GM19238 (cell line): ENCODE measurements at regions not wholly inside any gene's neighbourhood (a gene's known extent, or its start where the extent isn't known, plus 50 kb on each side); places are given as distances from the start of the nearest gene placed in this dataset.

Source experiments
- DNase-seq: peaks from one replicate; pipeline ENCODE4 v3.0.0; 2011; ENCODE audit warnings: low spot score; ENCODE audit not compliant: insufficient read length

DNA sequence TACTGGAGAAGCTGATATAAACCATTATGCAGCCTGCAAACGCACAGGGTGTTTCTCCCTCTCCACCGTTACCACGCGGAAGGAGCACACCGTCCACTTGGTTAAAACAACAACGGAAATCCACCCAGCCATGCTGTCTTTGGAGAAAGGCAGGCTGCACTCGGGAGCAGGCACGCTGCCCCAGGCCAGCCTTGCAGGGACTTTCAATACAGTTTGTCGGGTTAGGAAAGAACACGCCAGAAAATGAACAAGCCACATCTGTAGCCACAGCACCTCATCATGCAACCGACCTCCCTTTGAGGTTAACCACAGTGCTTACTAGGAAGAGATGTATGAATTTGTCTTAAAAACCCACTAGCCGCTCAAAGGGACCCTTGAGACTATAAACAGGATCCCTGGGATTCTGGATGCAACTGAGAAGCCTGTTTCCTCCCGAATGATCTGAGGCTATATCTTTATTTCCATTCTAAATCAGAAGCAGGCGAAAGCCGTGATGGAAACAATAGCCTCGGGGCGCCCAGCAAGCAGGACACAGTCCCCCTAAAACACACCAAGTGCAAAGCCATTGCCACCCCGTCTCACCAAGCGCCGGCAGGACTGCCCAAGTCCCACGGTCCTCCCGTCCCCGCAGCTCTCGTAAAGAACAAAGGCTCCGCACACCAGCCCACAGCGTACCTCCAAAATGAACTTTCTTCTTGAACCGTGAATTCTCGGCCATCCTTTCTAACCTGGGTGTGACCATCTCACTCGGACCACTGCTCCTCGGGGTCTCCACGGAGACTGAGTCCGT lies 318.9 kb downstream of the CTTN start:
- no peak for DNase-seq

DNA sequence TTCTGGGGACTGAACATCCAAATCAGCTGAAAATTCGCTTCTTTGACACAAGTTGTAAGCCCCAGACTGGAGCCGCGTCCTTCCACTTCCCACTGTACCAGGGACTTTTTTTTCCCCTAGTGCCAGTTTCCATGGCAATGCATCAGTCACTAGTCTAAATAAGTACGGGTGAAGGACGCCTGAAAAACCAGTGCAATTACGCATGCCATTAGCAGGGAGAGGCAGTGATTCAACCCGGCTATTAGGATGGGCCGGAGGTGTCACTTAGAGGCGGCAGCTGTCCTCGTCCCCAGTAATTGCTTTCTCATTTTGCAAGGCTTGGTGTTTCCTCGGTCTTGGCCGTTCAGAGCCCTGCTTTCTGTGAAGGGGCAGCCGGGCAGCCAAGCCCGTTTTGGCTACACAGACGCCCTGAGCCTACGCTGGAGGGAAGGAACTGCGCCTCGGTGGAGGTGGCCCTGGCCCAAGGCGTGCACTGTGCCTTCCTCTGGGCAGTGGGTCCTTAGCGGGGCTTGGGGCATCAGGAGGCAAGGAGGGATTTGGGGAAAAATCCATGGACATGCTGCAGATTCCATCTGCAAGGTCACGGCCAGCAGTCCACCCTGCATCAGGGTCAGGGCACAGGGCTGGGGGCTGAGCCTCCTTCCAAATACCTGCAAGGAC lies 319.7 kb downstream of the CTTN start:
- DNase-seq, result no peak

DNA sequence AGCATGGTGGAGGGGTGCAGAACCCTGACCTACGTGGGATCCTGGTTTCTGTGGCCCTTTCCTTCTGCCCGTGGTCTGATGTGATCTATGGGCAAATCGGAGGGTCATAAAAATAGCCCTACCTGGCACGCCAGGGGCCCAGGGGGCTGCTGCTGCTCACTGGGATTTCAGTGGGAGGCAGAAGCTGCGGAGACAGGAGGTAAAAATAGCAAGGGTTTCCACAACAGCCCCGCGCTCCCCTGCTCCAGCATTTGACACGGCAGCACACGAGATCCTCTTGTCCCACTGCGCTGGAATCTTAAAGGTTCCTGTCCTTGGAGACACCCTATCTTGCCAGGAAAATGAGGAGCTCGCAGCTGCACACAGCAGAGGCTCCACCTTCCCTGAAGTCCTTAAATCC lies 321.2 kb downstream of the CTTN start:
- no peak for DNase-seq

DNA sequence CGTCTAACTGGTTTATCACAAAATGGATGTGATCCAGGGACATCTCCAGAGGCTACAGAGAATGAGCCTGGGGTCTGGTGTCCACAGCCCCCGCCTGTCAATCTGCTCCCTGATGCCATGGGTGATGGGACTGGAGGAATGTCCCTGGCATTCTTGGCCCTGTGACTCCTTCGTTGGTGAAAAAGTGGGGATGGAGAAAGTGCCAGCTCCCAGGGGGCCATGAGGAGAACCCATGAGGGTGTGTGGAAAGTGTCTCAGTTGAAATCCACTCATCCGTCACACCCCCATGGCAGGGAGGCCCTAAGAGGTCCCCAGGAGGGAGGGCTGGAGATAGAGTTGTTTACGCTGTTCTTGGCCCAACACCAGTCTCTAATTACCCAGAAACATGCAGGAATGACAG lies 322.0 kb downstream of the CTTN start:
- DNase-seq, result no peak

DNA sequence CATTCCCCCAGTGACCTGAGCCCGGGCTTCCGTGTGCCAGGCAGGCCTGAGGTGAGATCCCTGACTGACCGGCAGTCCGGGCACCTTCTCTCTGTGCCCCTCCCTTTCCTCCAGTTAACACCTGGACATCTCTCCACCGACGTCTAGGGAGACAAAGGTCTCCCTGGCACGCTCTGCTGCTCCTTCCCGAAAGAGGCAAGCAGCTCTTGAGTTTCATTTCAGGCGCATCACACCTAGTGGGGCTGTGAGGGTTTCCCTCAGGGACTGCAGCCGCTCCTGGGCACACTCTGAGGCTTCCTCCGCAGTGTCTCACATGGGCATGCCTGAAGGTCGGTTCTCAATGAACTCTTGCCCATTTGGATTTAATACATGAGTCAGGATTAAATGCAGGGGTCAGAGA lies 322.7 kb downstream of the CTTN start:
- DNase-seq, result no peak

DNA sequence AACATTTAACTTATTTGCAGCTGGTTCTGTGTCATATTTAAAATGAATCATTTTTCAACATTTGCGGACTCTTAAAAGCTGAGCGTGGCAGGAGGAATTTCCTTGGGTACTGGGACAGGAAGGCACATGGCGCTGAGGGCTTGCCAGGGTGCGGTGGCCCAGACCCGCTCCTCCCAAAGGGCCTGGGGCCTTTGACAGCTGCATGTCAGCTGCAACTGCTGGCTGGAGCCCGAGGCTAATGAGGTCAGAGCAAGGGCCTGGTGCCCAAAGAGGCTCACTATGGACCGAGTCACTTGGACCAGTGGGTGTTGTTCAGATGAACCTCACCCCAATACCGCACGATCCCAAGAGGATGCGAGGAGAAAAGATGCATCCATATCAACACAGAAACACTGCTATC lies 326.9 kb downstream of the CTTN start:
- no peak for DNase-seq

DNA sequence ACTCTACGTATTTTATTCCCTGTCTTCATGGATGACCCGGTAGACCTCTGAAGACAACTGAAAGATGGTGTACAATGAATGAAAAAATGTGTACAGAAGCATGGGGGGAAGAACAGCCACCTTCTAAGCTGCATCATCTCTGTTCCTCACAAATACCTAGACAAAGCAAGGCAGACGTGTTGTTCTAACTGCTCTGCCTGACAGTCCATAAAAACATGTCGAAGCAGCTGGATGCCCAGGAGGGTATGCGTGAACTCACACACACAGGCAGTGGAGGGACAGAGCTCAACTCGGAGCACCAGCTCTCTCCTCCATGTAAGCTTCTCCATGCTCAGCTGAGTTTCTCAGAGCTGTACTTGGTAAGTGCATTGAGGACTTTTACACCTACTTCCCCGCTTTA lies 327.4 kb downstream of the CTTN start:
- no peak for DNase-seq

DNA sequence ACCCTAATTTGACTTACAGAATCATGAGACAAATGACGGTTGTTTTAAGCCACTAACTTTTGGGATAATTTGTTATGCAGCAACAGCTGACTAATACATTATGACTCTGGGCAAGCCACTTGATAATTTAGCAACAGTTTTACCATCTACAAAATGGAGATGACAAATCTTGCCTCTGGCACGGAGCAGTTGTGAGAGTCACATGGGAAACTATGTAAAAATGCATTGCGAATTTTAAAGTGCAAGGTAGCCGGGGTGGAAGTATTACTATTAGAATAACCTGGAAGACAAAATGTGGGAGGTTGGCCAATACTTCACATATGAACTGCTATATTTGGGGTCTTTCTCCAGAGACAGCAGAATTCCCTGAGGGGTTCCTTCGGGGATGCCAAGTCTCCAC lies 328.7 kb downstream of the CTTN start:
- DNase-seq, result no peak

DNA sequence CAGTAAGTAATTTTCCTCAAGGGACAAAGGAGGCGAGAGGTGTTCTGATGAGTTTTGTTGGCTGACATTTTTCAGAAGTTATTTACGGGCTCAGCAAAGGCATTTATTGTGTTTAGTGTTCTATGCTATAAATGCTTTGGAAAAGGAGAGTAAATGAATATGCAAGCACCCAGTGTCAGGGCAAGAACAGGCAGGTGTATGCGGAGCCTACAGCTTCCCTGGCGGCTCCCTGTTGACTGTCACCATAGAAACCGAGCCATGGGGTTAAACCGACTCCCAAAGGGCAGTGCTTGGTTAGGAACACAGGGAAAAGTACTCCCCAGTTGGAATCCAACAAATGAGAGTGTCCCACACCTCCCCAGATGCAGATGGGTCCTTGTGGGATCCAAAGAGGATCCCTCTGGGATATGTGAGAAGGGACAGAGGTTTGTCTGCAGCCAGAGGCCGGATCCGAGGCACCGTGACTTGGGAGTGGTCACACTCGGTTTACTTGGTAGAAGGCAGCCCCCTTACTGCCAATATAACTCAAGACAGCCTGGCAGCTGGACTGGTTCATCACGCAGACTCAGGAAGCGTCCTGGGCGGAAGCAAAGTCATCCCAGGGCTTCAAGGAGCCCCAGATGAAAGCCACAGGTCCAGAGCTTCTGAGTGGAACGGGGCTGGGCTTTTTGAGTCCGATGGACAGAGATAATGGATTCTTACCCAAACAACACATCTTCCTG lies 329.7 kb downstream of the CTTN start:
- no peak for DNase-seq

DNA sequence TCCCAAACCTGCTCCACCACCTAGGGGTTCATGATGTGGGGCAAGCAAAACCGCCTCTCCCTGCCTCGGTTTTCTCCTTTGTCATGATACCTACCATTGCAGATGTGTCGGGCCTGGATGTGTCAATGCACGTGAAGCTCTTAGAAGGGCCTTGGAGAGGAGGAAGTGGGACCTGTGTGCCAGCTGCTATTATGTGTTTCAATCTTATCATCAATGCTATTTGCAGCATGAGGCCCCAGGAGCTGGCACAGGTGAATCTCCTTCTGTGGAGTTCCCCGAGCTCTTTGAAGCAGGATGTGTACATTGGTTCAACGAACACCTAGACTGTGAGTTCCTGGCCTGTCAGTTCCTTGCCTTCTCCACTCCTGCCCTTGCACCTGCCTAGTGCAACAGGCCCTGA lies 331.6 kb downstream of the CTTN start:
- DNase-seq, result no peak

DNA sequence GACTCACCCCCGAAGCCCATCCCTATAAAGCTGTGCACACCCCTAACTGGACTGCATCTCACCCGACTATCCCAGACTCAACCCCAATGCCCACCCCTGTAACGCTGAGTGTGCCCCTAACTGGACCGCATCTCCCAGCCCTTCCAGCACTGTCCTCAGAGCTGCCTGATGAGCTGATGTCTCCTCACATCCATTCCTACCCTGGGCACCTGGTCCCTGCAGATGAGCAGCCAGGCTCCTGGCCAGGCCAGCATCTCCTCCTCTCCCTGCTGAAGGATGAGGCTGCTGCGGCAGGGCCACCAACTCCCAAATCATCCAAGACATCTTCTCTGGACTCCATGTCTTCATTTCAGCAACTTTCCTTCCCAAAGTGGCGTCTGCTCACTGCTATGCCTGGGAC lies 332.1 kb downstream of the CTTN start:
- DNase-seq, result no peak

DNA sequence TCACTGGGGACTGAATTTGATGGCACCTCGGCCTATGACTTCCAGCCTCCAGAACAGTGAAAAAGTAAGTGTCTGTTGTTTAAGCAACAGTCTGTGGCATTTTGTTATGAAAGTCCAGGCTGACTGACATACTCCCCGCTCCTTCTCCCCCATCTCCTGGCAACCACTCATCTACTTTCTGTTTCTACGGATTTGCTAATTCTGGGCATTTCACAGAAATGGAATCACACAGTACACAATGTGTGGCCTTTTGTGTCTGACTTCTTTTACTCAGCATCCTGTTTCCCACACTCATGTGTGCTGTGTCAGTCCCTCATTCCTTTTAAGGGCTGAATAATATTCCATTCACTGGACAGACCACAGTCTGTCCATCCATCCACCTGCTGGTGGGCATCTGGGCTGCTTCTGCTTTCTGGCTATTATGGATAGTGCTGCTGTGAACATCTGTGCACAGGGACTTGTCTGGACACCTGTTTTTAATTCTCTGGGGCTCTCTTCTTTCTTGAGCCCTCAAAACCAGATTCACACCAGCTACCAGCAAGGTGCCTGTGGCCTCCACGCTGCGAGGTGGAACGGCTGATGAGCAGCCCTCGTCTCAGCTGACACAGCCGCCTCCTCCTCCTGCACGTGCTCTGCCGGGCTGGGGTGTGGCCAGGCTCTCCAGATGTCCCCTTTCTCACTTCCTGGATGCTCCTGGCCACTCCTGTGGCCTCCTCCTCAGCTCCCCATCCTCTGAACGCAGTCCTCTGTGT lies 333.1 kb downstream of the CTTN start:
- no peak for DNase-seq

DNA sequence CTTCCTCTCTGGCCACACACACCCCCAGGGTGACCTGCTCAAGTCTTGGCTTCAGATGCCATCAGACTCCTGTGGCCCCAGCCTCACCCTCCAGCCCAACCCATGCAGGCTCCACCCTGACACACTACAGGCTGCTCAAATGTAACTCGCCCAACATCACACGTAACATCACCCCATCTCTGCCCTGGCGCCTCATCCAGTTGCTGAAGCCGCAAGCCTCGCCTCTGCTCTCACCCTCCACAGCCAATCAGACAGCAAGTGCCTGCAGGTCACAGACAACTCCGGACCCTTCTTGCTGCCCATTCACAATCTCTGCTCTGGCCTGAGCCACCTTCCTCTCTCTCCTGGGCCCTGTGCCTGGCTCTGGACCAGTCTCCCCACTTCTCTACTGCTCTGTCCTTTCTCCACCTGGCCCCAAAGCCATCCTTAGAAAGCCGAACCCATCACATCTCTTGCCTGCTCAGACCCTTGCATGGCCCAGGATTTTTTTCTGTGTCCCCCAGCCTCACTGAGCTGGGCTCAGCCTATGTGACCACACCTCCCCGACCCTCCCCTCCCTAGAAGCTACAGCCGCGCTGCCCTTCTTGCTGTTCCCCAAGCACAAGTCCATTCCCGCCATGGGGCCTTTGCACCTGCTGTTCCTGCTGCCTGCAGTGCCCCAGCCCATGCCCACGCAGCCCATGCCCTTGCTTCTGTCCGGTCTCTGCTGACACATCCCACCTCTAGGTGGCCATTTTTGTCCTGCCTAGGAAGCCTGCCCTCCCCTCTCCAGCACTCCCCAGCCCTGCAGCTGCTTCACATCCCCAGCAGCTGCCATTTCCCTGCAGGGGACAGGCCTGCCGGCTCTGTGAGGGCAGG lies 333.9 kb downstream of the CTTN start:
- DNase-seq, result no peak

DNA sequence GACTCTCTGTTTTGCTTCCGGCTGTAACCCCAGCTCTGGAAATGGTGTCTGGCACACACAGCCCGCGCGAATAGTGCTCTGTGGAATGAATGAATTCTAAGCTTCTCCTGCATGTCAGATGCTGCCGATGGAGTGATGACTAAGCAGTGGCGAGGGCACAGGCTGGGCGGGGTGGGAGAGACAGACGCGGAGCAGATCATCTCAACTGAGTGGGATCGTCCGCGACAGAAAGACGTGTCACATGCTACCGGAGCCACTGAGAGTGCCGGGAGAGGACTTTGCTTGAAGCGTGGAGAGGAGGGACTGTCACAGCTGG lies 334.5 kb downstream of the CTTN start:
- no peak for DNase-seq

DNA sequence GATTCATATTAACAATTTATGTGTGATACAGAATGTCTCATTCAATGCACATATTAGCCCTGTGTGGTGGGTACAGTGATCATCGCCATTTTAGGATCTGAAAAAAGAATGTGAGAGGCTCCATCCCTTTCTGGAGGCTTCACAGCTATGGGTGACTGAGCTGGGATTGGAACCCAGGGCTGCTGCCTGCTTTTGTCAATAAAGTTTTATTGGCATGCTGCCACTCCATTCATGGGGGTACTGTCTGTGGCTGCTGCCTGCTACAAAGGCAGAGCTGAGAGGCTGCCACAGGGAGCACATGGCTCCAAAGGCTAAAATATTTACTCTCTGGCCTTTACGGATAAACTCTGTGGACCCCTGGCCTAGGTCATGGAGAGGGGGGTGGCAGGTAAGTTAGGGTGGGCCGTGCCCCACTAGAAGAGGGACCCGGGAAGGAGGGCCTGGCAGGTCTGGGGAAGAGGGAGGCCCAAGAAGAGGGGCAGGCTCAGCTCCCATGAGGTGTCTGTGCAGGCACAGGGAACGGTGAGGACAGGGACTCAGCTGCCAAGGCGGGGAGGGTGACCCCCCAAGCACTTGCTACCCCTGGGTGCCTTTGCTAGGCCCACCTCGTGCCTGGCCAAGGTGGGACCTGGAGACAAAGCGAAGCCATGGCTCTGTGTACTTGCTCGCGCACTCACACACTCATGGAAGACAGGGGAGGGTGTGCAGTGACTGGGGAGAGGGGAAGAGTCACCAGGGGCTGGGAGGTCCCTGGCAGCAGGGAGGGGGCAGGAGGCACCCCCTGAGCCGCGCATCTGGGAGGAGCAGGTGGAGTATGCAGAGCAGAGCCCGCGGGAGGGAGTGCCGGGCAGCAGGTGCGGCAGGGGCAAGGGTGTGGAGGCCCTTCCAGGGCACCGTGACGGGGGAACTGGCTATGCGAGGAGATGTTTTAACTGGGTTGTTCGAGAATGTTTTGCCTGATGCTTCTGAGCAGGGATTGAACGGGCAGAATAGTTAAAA lies 335.3 kb downstream of the CTTN start:
- DNase-seq, result no peak

DNA sequence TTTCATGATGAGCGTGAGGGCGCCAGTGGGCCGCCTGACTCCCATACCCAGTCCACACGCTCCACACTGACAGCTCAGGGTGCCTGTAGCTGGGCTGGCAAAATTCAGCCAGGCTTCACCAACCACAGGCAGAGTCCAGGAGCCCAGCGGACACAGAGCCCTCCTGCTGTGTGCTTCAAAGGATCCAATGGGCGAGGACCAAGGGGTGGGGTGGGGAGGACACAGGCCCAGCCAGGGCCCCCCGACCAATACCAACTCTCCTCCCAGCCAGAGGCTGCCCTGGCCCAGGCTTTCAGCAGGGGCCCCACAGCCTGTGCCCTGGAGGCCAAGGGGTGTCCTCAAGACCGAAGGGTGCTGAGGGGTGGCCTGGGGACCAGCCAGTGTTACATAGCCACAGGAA lies 336.1 kb downstream of the CTTN start:
- DNase-seq, result no peak

DNA sequence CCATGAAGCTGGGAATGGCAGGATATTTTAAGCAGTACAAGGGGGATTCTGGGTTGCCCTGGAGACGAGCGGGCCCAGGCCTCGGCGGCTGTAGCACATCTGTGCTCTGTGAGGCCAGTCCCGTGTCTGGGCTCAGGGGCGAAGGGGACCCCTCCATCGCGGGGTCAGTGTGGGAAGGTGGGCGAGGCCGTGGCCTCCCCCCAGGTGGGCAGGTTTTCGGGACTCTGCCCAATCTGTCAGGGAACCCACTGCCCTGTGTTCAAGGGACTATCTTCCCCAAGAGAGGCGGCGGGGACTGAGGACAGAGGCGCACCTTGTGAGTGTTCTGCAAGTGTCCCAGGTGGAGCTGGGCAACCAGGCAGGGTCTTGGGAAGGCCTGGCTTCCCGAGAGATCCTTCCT lies 336.6 kb downstream of the CTTN start:
- DNase-seq, result no peak

DNA sequence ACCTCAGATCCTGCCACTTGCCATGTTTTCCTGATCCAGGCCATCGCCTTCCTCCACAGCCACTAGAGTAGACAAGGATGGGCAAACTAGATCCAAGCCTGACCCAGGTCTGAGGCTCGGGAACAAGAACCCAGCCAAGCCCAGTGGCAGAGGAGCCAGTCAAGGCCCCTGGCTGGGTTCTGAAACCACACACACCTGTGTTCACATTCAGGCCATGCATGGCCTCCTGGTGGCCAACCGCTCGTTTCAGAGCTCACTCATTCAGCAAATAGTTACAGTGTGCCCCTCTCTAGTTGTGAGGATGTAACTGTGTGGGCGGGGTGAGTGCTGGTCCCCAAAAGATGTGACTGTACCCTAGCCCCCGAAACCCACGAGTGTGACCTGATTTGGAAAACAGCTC lies 337.6 kb downstream of the CTTN start:
- no peak for DNase-seq

DNA sequence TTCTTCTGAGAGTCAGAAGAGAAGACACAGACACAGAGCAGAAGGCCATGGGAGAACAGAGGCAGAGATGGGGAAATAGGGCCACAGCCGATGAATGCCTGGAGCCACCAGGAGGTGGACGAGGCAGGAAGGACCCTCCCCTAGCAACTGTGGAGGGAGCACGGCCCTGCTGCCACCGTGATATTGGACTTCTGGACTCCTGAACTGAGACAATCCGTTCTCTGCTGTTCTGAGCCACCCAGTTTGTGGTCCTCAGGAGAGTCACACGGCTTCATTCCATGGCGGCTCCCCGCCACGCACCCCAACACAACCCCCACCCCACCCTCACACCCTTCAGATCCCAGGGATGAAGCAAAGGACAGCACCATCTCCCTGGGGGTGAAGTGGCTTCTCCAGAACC lies 338.1 kb downstream of the CTTN start:
- no peak for DNase-seq
